Panc1 (cell line): ENCODE measurements at regions not wholly inside any gene's neighbourhood (a gene's known extent, or its start where the extent isn't known, plus 50 kb on each side); places are given as distances from the start of the nearest gene placed in this dataset.

Experiments used
- ATAC-seq: fragments of 200-7000 bp; cut with Tn5 transposase; 2 replicates; pipeline ENCODE4 v1.9.1; 2020; ENCODE audit warnings: mild to moderate bottlenecking, moderate library complexity
- BruUV-seq: library from RNA; stranded (reverse); fragments of 400-500 nt; replicated peaks from 2 replicates; lab custom pipeline; 2021; lab: Mats Ljungman, UMichigan
- CTCF ChIA-PET: fragments of 300-600 bp; sonication (Branson Sonifier 250); formaldehyde crosslinking; loops from one replicate; lab custom pipeline; 2022; ENCODE audit warnings: antibody characterized with exemption; lab: Charles Lee
- POLR2A ChIA-PET: fragments of 300-600 bp; sonication (Branson Sonifier 250); formaldehyde crosslinking; loops from one replicate; lab custom pipeline; 2022; ENCODE audit warnings: antibody characterized with exemption; lab: Charles Lee
- DNase-seq: peaks from one replicate; pipeline ENCODE4 v3.0.0-alpha.2; 2010; ENCODE audit warnings: low read depth, low spot score
- H3K27ac ChIP-seq: 2 replicates; pipeline ENCODE4 v1.5.1; 2011; ENCODE audit warnings: mild to moderate bottlenecking, low read length, inconsistent platforms
- H3K27me3 ChIP-seq: fragments of 200-500 bp; sonication (Bioruptor generic); 2 replicates; pipeline ENCODE4 v1.6.0; 2014; ENCODE audit warnings: low read length, inconsistent platforms; ENCODE audit not compliant: control insufficient read depth, insufficient read depth
- H3K36me3 ChIP-seq: fragments of 200-500 bp; sonication (Bioruptor generic); 2 replicates; pipeline ENCODE4 v1.5.1; 2014; ENCODE audit warnings: inconsistent platforms, mild to moderate bottlenecking, low read length, moderate library complexity; ENCODE audit not compliant: control insufficient read depth, insufficient read depth
- H3K4me1 ChIP-seq: 2 replicates; pipeline ENCODE4 v1.5.1; 2011; ENCODE audit warnings: inconsistent platforms, mild to moderate bottlenecking, low read length, moderate library complexity; ENCODE audit not compliant: control insufficient read depth, insufficient read depth
- H3K4me3 ChIP-seq, 2 experiments: 2 replicates each; pipeline ENCODE4 v1.5.1; 2011 to 2012; ENCODE audit warnings: low read depth in 2 of 2, low read length in 2 of 2, mild to moderate bottlenecking in 2 of 2, inconsistent platforms in 1 of 2, moderate library complexity in 1 of 2
- H3K9me3 ChIP-seq: fragments of 200-500 bp; sonication (Bioruptor generic); 2 replicates; pipeline ENCODE4 v1.5.1; 2014; ENCODE audit warnings: low read depth, mild to moderate bottlenecking, inconsistent platforms, low read length, moderate library complexity; ENCODE audit not compliant: control insufficient read depth, insufficient read depth
- POLR2AphosphoS5 ChIP-seq: IDR thresholded peaks from 2 replicates; pipeline ENCODE4 v1.6.1; 2012; ENCODE audit warnings: mild to moderate bottlenecking, low read depth, low read length, moderate library complexity
- REST ChIP-seq, 2 experiments: IDR thresholded peaks; 2 replicates each; pipeline ENCODE4 v1.6.1; 2011 to 2012; ENCODE audit warnings: low read depth in 2 of 2, control low read depth in 1 of 2, low read length in 1 of 2, mild to moderate bottlenecking in 1 of 2, moderate library complexity in 1 of 2; ENCODE audit not compliant: insufficient read depth in 1 of 2
- SIN3A ChIP-seq: IDR thresholded peaks from 2 replicates; pipeline ENCODE4 v1.6.1; 2012; ENCODE audit warnings: low read depth, mild to moderate bottlenecking, low read length, moderate library complexity, borderline replicate concordance; ENCODE audit not compliant: insufficient read depth
- TCF7L2 ChIP-seq: IDR thresholded peaks from 2 replicates; pipeline ENCODE4 v1.6.1; 2011; ENCODE audit warnings: mild to moderate bottlenecking, low read depth, low read length, inconsistent platforms
- in situ Hi-C: cut with HindIII; loops from 2 replicates; pipeline ENCODE4 v1.10.0; 2016; ENCODE audit warnings: low sequenced_read_pairs, low pct_unique_long_range_greater_than_20kb
- intact Hi-C: fragments of 100-400 bp; cut with micrococcal nuclease; formaldehyde crosslinking; loops from one replicate; pipeline ENCODE4 v1.10.0; 2022; ENCODE audit not compliant: unreplicated experiment
- TF ChIP-seq, protein P1 (sequence below): fragments of 450-650 bp; IDR thresholded peaks from 2 replicates; pipeline ENCODE4 v1.5.1; 2017; ENCODE audit warnings: mild to moderate bottlenecking

GRCh38 chr18:75496151-75496550, 68.6 kb upstream of the SMIM21 start:
- intact Hi-C loops (no loop called here), in situ Hi-C loops (no loop called here)
- Histone ChIP-seq H3K27me3 (peaks cover 23% of the 10 kb centered on the region), H3K4me3 (no peak overlapping the region), H3K4me1 (no peaks in the 10 kb centered on the region), H3K9me3 (no peaks in the 10 kb centered on the region), H3K27ac (no peak overlapping the region), H3K36me3 (no peaks in the 10 kb centered on the region)
- CTCF ChIA-PET, result no interaction called here
- POLR2A ChIA-PET, result no interaction called here
- ATAC-seq (no peak), DNase-seq (no peak)
- TF ChIP-seq REST (IDR thresholded peaks at IDR 0.05; ENCODE audit: insufficient read depth in 1 of 2, low read depth in 2 of 2, low read length in 1 of 2), result no peak
- TF ChIP-seq SIN3A, result no peak
- TF ChIP-seq, protein P1, sequence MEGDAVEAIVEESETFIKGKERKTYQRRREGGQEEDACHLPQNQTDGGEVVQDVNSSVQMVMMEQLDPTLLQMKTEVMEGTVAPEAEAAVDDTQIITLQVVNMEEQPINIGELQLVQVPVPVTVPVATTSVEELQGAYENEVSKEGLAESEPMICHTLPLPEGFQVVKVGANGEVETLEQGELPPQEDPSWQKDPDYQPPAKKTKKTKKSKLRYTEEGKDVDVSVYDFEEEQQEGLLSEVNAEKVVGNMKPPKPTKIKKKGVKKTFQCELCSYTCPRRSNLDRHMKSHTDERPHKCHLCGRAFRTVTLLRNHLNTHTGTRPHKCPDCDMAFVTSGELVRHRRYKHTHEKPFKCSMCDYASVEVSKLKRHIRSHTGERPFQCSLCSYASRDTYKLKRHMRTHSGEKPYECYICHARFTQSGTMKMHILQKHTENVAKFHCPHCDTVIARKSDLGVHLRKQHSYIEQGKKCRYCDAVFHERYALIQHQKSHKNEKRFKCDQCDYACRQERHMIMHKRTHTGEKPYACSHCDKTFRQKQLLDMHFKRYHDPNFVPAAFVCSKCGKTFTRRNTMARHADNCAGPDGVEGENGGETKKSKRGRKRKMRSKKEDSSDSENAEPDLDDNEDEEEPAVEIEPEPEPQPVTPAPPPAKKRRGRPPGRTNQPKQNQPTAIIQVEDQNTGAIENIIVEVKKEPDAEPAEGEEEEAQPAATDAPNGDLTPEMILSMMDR, result no peak
- no peak for TF ChIP-seq TCF7L2
- TF ChIP-seq POLR2AphosphoS5, result no peak
- no TSS peak for BruUV-seq

DNA sequence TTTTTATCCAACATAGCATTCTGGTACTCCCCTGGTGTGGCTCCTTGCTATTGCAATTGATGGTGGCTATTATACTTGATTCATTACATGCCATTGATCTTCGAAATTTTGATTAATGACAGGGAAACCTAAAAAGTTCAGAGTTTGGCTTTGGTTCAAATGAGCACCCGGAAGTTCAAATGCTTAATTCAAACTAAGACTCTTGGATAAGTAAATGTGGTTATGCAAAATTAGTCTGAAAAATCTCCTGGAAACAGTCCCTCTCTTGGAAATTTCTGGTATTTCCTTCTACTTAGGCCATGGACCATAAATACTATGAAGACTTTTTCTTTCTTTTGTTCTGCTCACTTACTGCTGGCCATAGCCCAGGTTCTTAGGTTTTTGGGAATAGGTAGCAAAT, 65.3 kb upstream of the SMIM21 start:
- no peaks in the 10 kb centered on the region for H3K4me1 ChIP-seq
- no peak overlapping the region for H3K27ac ChIP-seq
- no peaks in the 10 kb centered on the region for H3K36me3 ChIP-seq
- ChIA-PET CTCF (no interaction called here), POLR2A (no interaction called here)
- BruUV-seq, result no TSS peak
- intact Hi-C loops, result no loop called here
- peaks cover 15% of the 10 kb centered on the region for H3K27me3 ChIP-seq
- no peak for DNase-seq
- H3K9me3 ChIP-seq, result no peaks in the 10 kb centered on the region
- H3K4me3 ChIP-seq, result no peak overlapping the region
- in situ Hi-C loops, result no loop called here
- no peak for ATAC-seq
- TF ChIP-seq POLR2AphosphoS5 (no peak), SIN3A (no peak), REST (IDR thresholded peaks at IDR 0.05; ENCODE audit: insufficient read depth in 1 of 2, low read depth in 2 of 2, low read length in 1 of 2) (no peak), TCF7L2 (no peak)
- TF ChIP-seq, protein P1, result no peak
